H9 (cell line): ENCODE measurements at regions not wholly inside any gene's neighbourhood (a gene's known extent, or its start where the extent isn't known, plus 50 kb on each side); places are given as distances from the start of the nearest gene placed in this dataset.

ENCODE experiments used
- DNase-seq: peaks from one replicate; pipeline ENCODE4 v3.0.0-alpha.2; 2017
- H2AFZ ChIP-seq: one replicate; pipeline ENCODE4 v1.6.1; 2013; ENCODE audit warnings: mild to moderate bottlenecking, low read length, control low read depth, moderate library complexity
- H2AK5ac ChIP-seq: 2 replicates; pipeline ENCODE4 v1.6.1; 2013; ENCODE audit warnings: low read length, control low read depth, mixed read lengths; ENCODE audit not compliant: insufficient read length
- H2BK120ac ChIP-seq: one replicate; pipeline ENCODE4 v1.6.1; 2013; ENCODE audit warnings: low read depth, mild to moderate bottlenecking, low read length, control low read depth, inconsistent platforms; ENCODE audit not compliant: poor library complexity, severe bottlenecking
- H2BK12ac ChIP-seq: 2 replicates; pipeline ENCODE4 v1.6.1; 2013; ENCODE audit warnings: low read length, control low read depth, mixed read lengths, low read depth; ENCODE audit not compliant: insufficient read length
- H2BK15ac ChIP-seq: 2 replicates; pipeline ENCODE4 v1.6.1; 2013; ENCODE audit warnings: low read depth, low read length, control low read depth
- H2BK20ac ChIP-seq: one replicate; pipeline ENCODE4 v1.6.1; 2013; ENCODE audit warnings: low read depth, mild to moderate bottlenecking, low read length, control low read depth, inconsistent platforms; ENCODE audit not compliant: poor library complexity, severe bottlenecking
- H2BK5ac ChIP-seq: 2 replicates; pipeline ENCODE4 v1.6.1; 2013; ENCODE audit warnings: low read length, control low read depth, mixed read lengths; ENCODE audit not compliant: insufficient read length
- H3K14ac ChIP-seq: 2 replicates; pipeline ENCODE4 v1.6.1; 2013; ENCODE audit warnings: low read length, control low read depth; ENCODE audit not compliant: insufficient read depth
- H3K18ac ChIP-seq: 2 replicates; pipeline ENCODE4 v1.6.1; 2013; ENCODE audit warnings: low read depth, mild to moderate bottlenecking, mixed read lengths, low read length, control low read depth; ENCODE audit not compliant: insufficient read length
- H3K23ac ChIP-seq: 2 replicates; pipeline ENCODE4 v1.6.1; 2013; ENCODE audit warnings: low read length, control low read depth, mixed read lengths, low read depth; ENCODE audit not compliant: insufficient read length
- H3K23me2 ChIP-seq: 2 replicates; pipeline ENCODE4 v1.6.1; 2013; ENCODE audit warnings: low read depth, mild to moderate bottlenecking, mixed read lengths, low read length, control low read depth; ENCODE audit not compliant: insufficient read length, poor library complexity, severe bottlenecking
- H3K27ac ChIP-seq: 2 replicates; pipeline ENCODE4 v1.5.1; 2013; ENCODE audit warnings: low read length, control low read depth, mixed read lengths, low read depth; ENCODE audit not compliant: insufficient read length
- H3K27me3 ChIP-seq: 2 replicates; pipeline ENCODE4 v1.6.1; 2013; ENCODE audit warnings: low read length, control low read depth, inconsistent platforms; ENCODE audit not compliant: insufficient read depth
- H3K4ac ChIP-seq: 2 replicates; pipeline ENCODE4 v1.6.1; 2013; ENCODE audit warnings: low read depth, mild to moderate bottlenecking, control low read depth, inconsistent platforms, low read length, moderate library complexity
- H3K4me1 ChIP-seq: 2 replicates; pipeline ENCODE4 v1.6.1; 2013; ENCODE audit warnings: low read length, control low read depth, inconsistent platforms; ENCODE audit not compliant: insufficient read depth
- H3K4me2 ChIP-seq: 2 replicates; pipeline ENCODE4 v1.6.1; 2013; ENCODE audit warnings: low read length, control low read depth, mixed read lengths; ENCODE audit not compliant: insufficient read length, insufficient read depth
- H3K56ac ChIP-seq: 2 replicates; pipeline ENCODE4 v1.6.1; 2013; ENCODE audit warnings: low read depth, mild to moderate bottlenecking, mixed read lengths, low read length, control low read depth; ENCODE audit not compliant: insufficient read length
- H3K79me1 ChIP-seq: 2 replicates; pipeline ENCODE4 v1.6.1; 2013; ENCODE audit warnings: low read depth, mild to moderate bottlenecking, moderate library complexity, low read length, control low read depth, inconsistent platforms; ENCODE audit not compliant: insufficient read depth, poor library complexity, severe bottlenecking
- H3K79me2 ChIP-seq: 2 replicates; pipeline ENCODE4 v1.6.1; 2013; ENCODE audit warnings: low read length, control low read depth, inconsistent platforms; ENCODE audit not compliant: insufficient read depth
- H3K9ac ChIP-seq: 2 replicates; pipeline ENCODE4 v1.6.1; 2013; ENCODE audit warnings: low read length, control low read depth, mixed read lengths; ENCODE audit not compliant: insufficient read length; ENCODE audit errors: extremely low read depth
- H3K9me3 ChIP-seq: one replicate; pipeline ENCODE4 v1.6.1; 2013; ENCODE audit warnings: low read depth, low read length, inconsistent platforms; ENCODE audit not compliant: control insufficient read depth
- H3T11ph ChIP-seq: one replicate; pipeline ENCODE4 v1.6.1; 2013; ENCODE audit warnings: mild to moderate bottlenecking, low read length, control low read depth, inconsistent platforms
- H4K20me1 ChIP-seq: one replicate; pipeline ENCODE4 v1.6.1; 2013; ENCODE audit not compliant: control insufficient read depth, insufficient read length, insufficient read depth
- H4K5ac ChIP-seq: 2 replicates; pipeline ENCODE4 v1.6.1; 2013; ENCODE audit warnings: low read depth, mild to moderate bottlenecking, mixed read lengths, low read length, control low read depth; ENCODE audit not compliant: insufficient read length
- H4K8ac ChIP-seq: replicated peaks from 2 replicates; pipeline ENCODE4 v1.6.1; 2013; ENCODE audit warnings: low read length, control low read depth, mixed read lengths, low read depth; ENCODE audit not compliant: insufficient read length
- H4K91ac ChIP-seq: 2 replicates; pipeline ENCODE4 v1.6.1; 2013; ENCODE audit warnings: low read depth, mild to moderate bottlenecking, moderate library complexity, mixed read lengths, low read length, control low read depth; ENCODE audit not compliant: insufficient read length
- H3K27ac Mint-ChIP-seq, 3 experiments: 2 replicates in 2 of 3; 3 replicates in 1 of 3; pipeline ENCODE4 v1.8.0; 2020 to 2021; ENCODE audit warnings: mixed read lengths in 3 of 3, mild to moderate bottlenecking in 1 of 3, moderate library complexity in 1 of 3
- H3K27me3 Mint-ChIP-seq: 2 replicates; pipeline ENCODE4 v1.8.0; 2021; ENCODE audit warnings: low read depth, mild to moderate bottlenecking, moderate library complexity, mixed read lengths
- H3K36me3 Mint-ChIP-seq, 3 experiments: 2 replicates in 2 of 3; 3 replicates in 1 of 3; pipeline ENCODE4 v1.8.0; 2020 to 2021; ENCODE audit warnings: low read depth in 3 of 3, mixed read lengths in 3 of 3; ENCODE audit not compliant: insufficient read depth in 1 of 3
- H3K4me1 Mint-ChIP-seq, 2 experiments: 2 replicates each; pipeline ENCODE4 v1.8.0; 2020; ENCODE audit warnings: mixed read lengths in 2 of 2
- H3K4me3 Mint-ChIP-seq, 2 experiments: 2 replicates in 1 of 2; 3 replicates in 1 of 2; pipeline ENCODE4 v1.8.0; 2020 to 2021; ENCODE audit warnings: mild to moderate bottlenecking in 2 of 2, mixed read lengths in 2 of 2, moderate library complexity in 1 of 2
- H3K9me3 Mint-ChIP-seq, 2 experiments: 2 replicates in 1 of 2; 3 replicates in 1 of 2; pipeline ENCODE4 v1.8.0; 2020; ENCODE audit warnings: mild to moderate bottlenecking in 2 of 2, mixed read lengths in 2 of 2, moderate library complexity in 1 of 2
- CTCF ChIP-seq: fragments of 200-600 bp; sonication (generic); conservative IDR thresholded peaks from 3 replicates; pipeline ENCODE4 v1.8.0; 2021; ENCODE audit warnings: antibody characterized with exemption, mild to moderate bottlenecking
- WGBS: extraction: QIAGEN DNeasy Blood & Tissue Kit; methylation state at CpG from one replicate; pipeline ENCODE4 v1.1.7; 2013; ENCODE audit warnings: missing lambda C conversion rate, low lambda C conversion rate, mixed read lengths; ENCODE audit not compliant: insufficient read length; ENCODE audit errors: extremely low coverage; 5-methylcytosine and 5-hydroxymethylcytosine counted together

GRCh38 chr18:77551055-77551454, 301.4 kb downstream of the GALR1 start:
- H3K18ac ChIP-seq: no peak overlapping the region
- H3K56ac ChIP-seq: no peak overlapping the region
- no peaks in the 10 kb centered on the region for H4K20me1 ChIP-seq
- H3K23ac ChIP-seq: no peak overlapping the region
- no peaks in the 10 kb centered on the region; a peak in 1 of 5 replicates for H3K9me3 Mint-ChIP-seq
- H2BK5ac ChIP-seq: no peak overlapping the region
- no peak overlapping the region for H4K5ac ChIP-seq
- no peaks in the 10 kb centered on the region for H3K36me3 Mint-ChIP-seq
- H3K14ac ChIP-seq: no peak overlapping the region
- no peak overlapping the region for H3K27ac ChIP-seq
- H2AFZ ChIP-seq: no peak overlapping the region
- peaks cover 0 to 5% of the 10 kb centered on the region in 2 experiments; a peak in 2 of 4 replicates for H3K4me1 Mint-ChIP-seq
- no peak overlapping the region for H2BK15ac ChIP-seq
- no peaks in the 10 kb centered on the region for H3K23me2 ChIP-seq
- no peak overlapping the region for H3K4me3 Mint-ChIP-seq
- DNase-seq: no peak
- no peak overlapping the region for H3T11ph ChIP-seq
- no peak overlapping the region for H2BK20ac ChIP-seq
- H4K8ac ChIP-seq: no peak overlapping the region
- no peak overlapping the region for H3K4me2 ChIP-seq
- WGBS: no CpG with 5 or more reads among the region's 3 CpGs
- H3K4me1 ChIP-seq: no peaks in the 10 kb centered on the region
- no peak overlapping the region for H3K27ac Mint-ChIP-seq
- H2BK120ac ChIP-seq: no peak overlapping the region
- H3K9me3 ChIP-seq: no peaks in the 10 kb centered on the region
- no peak overlapping the region for H4K91ac ChIP-seq
- H3K27me3 ChIP-seq: no peaks in the 10 kb centered on the region
- H3K79me2 ChIP-seq: no peaks in the 10 kb centered on the region
- H3K79me1 ChIP-seq: no peaks in the 10 kb centered on the region
- H3K4ac ChIP-seq: no peak overlapping the region
- no peak overlapping the region for H2BK12ac ChIP-seq
- no peak overlapping the region for H3K9ac ChIP-seq
- H2AK5ac ChIP-seq: no peak overlapping the region
- no peaks in the 10 kb centered on the region for H3K27me3 Mint-ChIP-seq
- TF ChIP-seq CTCF: no peak
